ENCODE measurements at regions not wholly inside any gene's neighbourhood (a gene's known extent, or its start where the extent isn't known, plus 50 kb on each side); places are given as distances from the start of the nearest gene placed in this dataset.

GRCh38 chr6:88298066-88298845, 132.1 kb upstream of the CNR1 start:
- no peak for TF ChIP-seq POLR2A (IDR thresholded peaks at IDR 0.05)
- TF ChIP-seq CTCF (IDR thresholded peaks at IDR 0.05), result no peak

All from right lobe of liver (tissue), 4 donors.